K562 (cell line): ENCODE measurements at regions not wholly inside any gene's neighbourhood (a gene's known extent, or its start where the extent isn't known, plus 50 kb on each side); places are given as distances from the start of the nearest gene placed in this dataset.

Experiments
- ARNT ChIP-seq, 2 experiments: fragments of 450-650 bp; IDR thresholded peaks; 2 replicates each; pipeline ENCODE4 v1.6.1; 2016; ENCODE audit warnings: mild to moderate bottlenecking in 1 of 2
- GATAD2A ChIP-seq: fragments of 450-650 bp; IDR thresholded peaks from 2 replicates; pipeline ENCODE4 v1.6.1; 2017
- IRF9 ChIP-seq: fragments of 450-650 bp; IDR thresholded peaks from 2 replicates; pipeline ENCODE4 v1.6.1; 2016; ENCODE audit warnings: missing biosample characterization, missing genetic modification characterization
- NR1H2 ChIP-seq: sonication (generic); formaldehyde crosslinking; IDR thresholded peaks from 2 replicates; pipeline ENCODE4 v1.4.0; 2020; ENCODE audit warnings: mild to moderate bottlenecking, missing genetic modification reagents
- SREBF1 ChIP-seq: fragments of 150-350 bp; IDR thresholded peaks from 2 replicates; pipeline ENCODE4 v1.6.1; 2014; ENCODE audit warnings: antibody characterized with exemption, low read depth, low read length, borderline replicate concordance
- ZBTB11 ChIP-seq, 3 experiments: fragments of 200-800 bp in 1 of 3; fragments of 250-450 bp in 1 of 3; fragments of 450-650 bp in 1 of 3; sonication (Bioruptor Pico) in 1 of 3; sonication (Bioruptor generic) in 1 of 3; formaldehyde crosslinking in 1 of 3; IDR thresholded peaks; 2 replicates each; pipeline versions ENCODE4 v1.6.1 to v1.8.0; 2016 to 2022; ENCODE audit warnings: mild to moderate bottlenecking in 2 of 3, missing genetic modification characterization in 2 of 3, missing compliant biosample characterization in 1 of 3, moderate library complexity in 1 of 3
- ZNF511 ChIP-seq: sonication (generic); formaldehyde crosslinking; IDR thresholded peaks from 2 replicates; pipeline ENCODE4 v1.8.0; 2022; ENCODE audit warnings: mild to moderate bottlenecking, missing genetic modification reagents
- TF ChIP-seq, protein P1 (sequence below): sonication (generic); formaldehyde crosslinking; IDR thresholded peaks from 2 replicates; pipeline ENCODE4 v1.8.1; 2023; ENCODE audit warnings: mild to moderate bottlenecking, missing genetic modification reagents, moderate library complexity
- TF ChIP-seq, protein P2 (sequence below): fragments of 250-450 bp; sonication (Bioruptor Pico); IDR thresholded peaks from 2 replicates; pipeline ENCODE4 v1.4.0; 2020; ENCODE audit warnings: mild to moderate bottlenecking
- TF ChIP-seq, protein P3 (sequence below): sonication (generic); formaldehyde crosslinking; IDR thresholded peaks from 2 replicates; pipeline ENCODE4 v1.8.0; 2023; ENCODE audit warnings: missing genetic modification reagents, mild to moderate bottlenecking, borderline replicate concordance

DNA sequence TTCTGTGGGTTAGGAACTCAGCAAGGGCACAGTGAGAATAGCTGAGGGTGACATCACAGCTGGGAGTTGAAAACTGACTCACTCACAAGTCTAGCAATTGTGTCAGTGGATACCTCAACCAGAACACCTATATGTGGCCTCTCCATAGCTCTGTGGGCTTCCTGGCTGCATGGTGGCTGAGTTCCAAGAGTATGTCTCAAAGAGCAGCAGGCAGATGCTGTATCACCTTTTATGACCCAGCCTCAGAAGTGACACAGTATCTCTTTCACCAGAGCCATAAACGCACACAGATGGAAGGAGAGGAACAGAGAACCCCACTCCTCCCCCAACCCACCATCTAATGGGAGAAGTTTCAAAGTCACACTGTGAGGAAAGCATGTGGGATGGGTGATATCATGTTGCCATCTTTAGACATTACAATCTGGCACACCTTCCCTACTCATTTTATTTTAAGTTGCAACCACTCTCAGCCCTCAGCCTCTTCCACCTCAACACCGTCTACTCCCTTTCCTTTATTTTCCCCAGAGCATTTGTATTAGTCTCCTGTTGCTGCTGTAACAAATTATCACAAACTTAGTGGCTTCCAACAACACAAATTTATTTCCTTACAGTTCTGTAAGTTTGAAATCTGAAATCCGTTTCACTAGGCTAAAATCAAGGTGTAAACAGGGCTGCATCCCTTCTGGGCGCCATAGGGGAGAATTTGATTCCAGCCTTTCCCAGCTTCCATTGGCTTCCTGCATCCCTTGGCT is 134.6 kb upstream of the SPATS2L start (continued):
- TF ChIP-seq ZBTB11 (CRISPR knock-in tag; IDR thresholded peaks at IDR 0.05), result no peak
- TF ChIP-seq IRF9 (tag), result no peak
- no peak for TF ChIP-seq SREBF1
- TF ChIP-seq, protein P1, sequence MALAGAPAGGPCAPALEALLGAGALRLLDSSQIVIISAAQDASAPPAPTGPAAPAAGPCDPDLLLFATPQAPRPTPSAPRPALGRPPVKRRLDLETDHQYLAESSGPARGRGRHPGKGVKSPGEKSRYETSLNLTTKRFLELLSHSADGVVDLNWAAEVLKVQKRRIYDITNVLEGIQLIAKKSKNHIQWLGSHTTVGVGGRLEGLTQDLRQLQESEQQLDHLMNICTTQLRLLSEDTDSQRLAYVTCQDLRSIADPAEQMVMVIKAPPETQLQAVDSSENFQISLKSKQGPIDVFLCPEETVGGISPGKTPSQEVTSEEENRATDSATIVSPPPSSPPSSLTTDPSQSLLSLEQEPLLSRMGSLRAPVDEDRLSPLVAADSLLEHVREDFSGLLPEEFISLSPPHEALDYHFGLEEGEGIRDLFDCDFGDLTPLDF (CRISPR knock-in tag), result no peak
- TF ChIP-seq, protein P2, sequence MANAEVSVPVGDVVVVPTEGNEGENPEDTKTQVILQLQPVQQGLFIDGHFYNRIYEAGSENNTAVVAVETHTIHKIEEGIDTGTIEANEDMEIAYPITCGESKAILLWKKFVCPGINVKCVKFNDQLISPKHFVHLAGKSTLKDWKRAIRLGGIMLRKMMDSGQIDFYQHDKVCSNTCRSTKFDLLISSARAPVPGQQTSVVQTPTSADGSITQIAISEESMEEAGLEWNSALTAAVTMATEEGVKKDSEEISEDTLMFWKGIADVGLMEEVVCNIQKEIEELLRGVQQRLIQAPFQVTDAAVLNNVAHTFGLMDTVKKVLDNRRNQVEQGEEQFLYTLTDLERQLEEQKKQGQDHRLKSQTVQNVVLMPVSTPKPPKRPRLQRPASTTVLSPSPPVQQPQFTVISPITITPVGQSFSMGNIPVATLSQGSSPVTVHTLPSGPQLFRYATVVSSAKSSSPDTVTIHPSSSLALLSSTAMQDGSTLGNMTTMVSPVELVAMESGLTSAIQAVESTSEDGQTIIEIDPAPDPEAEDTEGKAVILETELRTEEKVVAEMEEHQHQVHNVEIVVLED (CRISPR knock-in tag), result no peak
- no peak for TF ChIP-seq GATAD2A
- TF ChIP-seq, protein P3, sequence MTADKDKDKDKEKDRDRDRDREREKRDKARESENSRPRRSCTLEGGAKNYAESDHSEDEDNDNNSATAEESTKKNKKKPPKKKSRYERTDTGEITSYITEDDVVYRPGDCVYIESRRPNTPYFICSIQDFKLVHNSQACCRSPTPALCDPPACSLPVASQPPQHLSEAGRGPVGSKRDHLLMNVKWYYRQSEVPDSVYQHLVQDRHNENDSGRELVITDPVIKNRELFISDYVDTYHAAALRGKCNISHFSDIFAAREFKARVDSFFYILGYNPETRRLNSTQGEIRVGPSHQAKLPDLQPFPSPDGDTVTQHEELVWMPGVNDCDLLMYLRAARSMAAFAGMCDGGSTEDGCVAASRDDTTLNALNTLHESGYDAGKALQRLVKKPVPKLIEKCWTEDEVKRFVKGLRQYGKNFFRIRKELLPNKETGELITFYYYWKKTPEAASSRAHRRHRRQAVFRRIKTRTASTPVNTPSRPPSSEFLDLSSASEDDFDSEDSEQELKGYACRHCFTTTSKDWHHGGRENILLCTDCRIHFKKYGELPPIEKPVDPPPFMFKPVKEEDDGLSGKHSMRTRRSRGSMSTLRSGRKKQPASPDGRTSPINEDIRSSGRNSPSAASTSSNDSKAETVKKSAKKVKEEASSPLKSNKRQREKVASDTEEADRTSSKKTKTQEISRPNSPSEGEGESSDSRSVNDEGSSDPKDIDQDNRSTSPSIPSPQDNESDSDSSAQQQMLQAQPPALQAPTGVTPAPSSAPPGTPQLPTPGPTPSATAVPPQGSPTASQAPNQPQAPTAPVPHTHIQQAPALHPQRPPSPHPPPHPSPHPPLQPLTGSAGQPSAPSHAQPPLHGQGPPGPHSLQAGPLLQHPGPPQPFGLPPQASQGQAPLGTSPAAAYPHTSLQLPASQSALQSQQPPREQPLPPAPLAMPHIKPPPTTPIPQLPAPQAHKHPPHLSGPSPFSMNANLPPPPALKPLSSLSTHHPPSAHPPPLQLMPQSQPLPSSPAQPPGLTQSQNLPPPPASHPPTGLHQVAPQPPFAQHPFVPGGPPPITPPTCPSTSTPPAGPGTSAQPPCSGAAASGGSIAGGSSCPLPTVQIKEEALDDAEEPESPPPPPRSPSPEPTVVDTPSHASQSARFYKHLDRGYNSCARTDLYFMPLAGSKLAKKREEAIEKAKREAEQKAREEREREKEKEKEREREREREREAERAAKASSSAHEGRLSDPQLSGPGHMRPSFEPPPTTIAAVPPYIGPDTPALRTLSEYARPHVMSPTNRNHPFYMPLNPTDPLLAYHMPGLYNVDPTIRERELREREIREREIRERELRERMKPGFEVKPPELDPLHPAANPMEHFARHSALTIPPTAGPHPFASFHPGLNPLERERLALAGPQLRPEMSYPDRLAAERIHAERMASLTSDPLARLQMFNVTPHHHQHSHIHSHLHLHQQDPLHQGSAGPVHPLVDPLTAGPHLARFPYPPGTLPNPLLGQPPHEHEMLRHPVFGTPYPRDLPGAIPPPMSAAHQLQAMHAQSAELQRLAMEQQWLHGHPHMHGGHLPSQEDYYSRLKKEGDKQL, result no peak
- no peak for TF ChIP-seq ZNF511 (CRISPR knock-in tag)
- no peak for TF ChIP-seq ARNT (IDR thresholded peaks at IDR 0.05)
- TF ChIP-seq NR1H2 (CRISPR knock-in tag), result no peak
